ENCODE measurements at regions not wholly inside any gene's neighbourhood (a gene's known extent, or its start where the extent isn't known, plus 50 kb on each side); places are given as distances from the start of the nearest gene placed in this dataset.

- Histone ChIP-seq H3K36me3 (ENCODE audit: control insufficient read depth in 1 of 2, insufficient read depth in 2 of 2, low read length in 1 of 2) (no peaks in the 10 kb centered on the region), H3K9me3 (ENCODE audit: control insufficient read depth, low read length) (no peaks in the 10 kb centered on the region), H3K27me3 (ENCODE audit: control insufficient read depth in 1 of 2, insufficient read depth in 2 of 2, low read length in 1 of 2) (no peaks in the 10 kb centered on the region), H3K4me1 (ENCODE audit: control insufficient read depth in 1 of 2, insufficient read depth in 2 of 2, low read length in 2 of 2) (no peaks in the 10 kb centered on the region), H3K4me3 (ENCODE audit: low read length in 2 of 2) (no peak overlapping the region), H3K27ac (ENCODE audit: low read depth in 1 of 2, low read length in 2 of 2) (no peak overlapping the region)
- WGBS, 2 donors, result 91 to 97% methylated on average over 1 of the region's 1 CpG
- DNase-seq (no peak), ATAC-seq (ENCODE audit: low FRiP score) (no peak)
- intact Hi-C loops (cut with DNase I), result no loop called here
Observed at GRCh38 chr13:106105153-106105552, 430.3 kb downstream of the EFNB2 start.

DNA sequence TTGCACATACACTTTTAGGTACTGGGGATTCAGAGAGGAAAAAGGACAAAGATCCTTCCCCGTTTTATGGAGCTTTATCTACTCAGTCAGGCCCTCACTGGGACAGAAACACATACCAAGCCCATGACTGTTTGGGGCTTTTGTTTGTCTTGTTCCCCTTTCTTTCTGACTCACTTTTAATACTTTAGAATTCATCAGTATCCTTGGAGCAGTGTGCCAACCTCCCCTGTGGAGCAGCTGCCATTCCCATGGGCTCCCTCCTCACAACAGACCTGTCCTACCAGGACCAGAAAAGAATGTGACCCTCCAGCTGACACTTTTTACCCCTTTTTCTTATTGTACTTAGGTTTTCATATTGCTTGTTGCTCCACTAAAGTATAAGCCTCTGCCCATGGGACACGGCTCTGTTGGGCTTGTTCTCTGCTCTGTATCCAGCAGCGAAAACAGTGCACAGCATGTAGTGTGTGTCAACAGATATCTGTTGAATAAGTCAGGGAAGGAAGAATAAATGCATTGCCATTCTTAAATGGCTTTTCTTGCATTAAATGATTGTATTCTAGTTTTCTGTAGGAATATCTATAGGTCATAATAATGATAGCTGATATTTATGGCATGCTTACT is 431.1 kb downstream of the EFNB2 start:
- 62 to 69% methylated on average over 3 of the region's 3 CpGs for WGBS, 2 donors
- intact Hi-C loops (cut with DNase I), result no loop called here
- Histone ChIP-seq H3K27me3 (ENCODE audit: control insufficient read depth in 1 of 2, insufficient read depth in 2 of 2, low read length in 1 of 2) (no peaks in the 10 kb centered on the region), H3K4me1 (ENCODE audit: control insufficient read depth in 1 of 2, insufficient read depth in 2 of 2, low read length in 2 of 2) (no peaks in the 10 kb centered on the region), H3K27ac (ENCODE audit: low read depth in 1 of 2, low read length in 2 of 2) (no peak overlapping the region), H3K4me3 (ENCODE audit: low read length in 2 of 2) (no peak overlapping the region), H3K9me3 (ENCODE audit: control insufficient read depth, low read length) (no peaks in the 10 kb centered on the region), H3K36me3 (ENCODE audit: control insufficient read depth in 1 of 2, insufficient read depth in 2 of 2, low read length in 1 of 2) (no peaks in the 10 kb centered on the region)
- DNase-seq (no peak), ATAC-seq (ENCODE audit: low FRiP score) (no peak)

- H3K4me1 ChIP-seq (ENCODE audit: control insufficient read depth in 1 of 2, insufficient read depth in 2 of 2, low read length in 2 of 2), result no peaks in the 10 kb centered on the region
- DNase-seq (no peak), ATAC-seq (ENCODE audit: low FRiP score) (no peak)
- H3K27me3 ChIP-seq (ENCODE audit: control insufficient read depth in 1 of 2, insufficient read depth in 2 of 2, low read length in 1 of 2), result no peaks in the 10 kb centered on the region
- H3K9me3 ChIP-seq (ENCODE audit: control insufficient read depth, low read length), result no peaks in the 10 kb centered on the region
- intact Hi-C loops (cut with DNase I), result no loop called here
- H3K27ac ChIP-seq (ENCODE audit: low read depth in 1 of 2, low read length in 2 of 2), result no peak overlapping the region
- H3K4me3 ChIP-seq (ENCODE audit: low read length in 2 of 2), result no peak overlapping the region
- no peaks in the 10 kb centered on the region for H3K36me3 ChIP-seq (ENCODE audit: control insufficient read depth in 1 of 2, insufficient read depth in 2 of 2, low read length in 1 of 2)
- WGBS, 2 donors, result 92 to 96% methylated on average over 10 of the region's 10 CpGs
Observed at GRCh38 chr13:106103779-106104178, 431.7 kb downstream of the EFNB2 start.

DNA sequence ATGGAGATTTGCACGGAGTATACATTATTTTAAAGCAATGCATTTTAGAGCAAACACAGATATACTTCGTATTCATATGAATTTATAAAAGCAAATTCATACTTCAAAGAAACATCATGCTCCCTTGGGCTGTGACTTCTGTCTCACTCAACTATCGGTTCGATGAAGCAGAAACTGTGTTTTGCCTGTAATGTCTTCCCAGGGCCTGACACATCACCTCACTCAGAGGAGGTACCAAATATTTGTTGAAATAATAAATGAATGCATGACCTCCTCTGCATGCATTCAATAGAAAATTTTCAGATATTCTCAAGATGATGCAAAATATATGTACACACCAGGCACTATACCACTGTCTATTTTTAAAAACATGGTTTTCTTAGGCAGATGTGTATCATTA is 432.7 kb downstream of the EFNB2 start:
- intact Hi-C loops (cut with DNase I), result no loop called here
- WGBS, 2 donors, result 98 to 99% methylated on average over 4 of the region's 4 CpGs
- no peaks in the 10 kb centered on the region for H3K9me3 ChIP-seq (ENCODE audit: control insufficient read depth, low read length)
- no peaks in the 10 kb centered on the region for H3K36me3 ChIP-seq (ENCODE audit: control insufficient read depth in 1 of 2, insufficient read depth in 2 of 2, low read length in 1 of 2)
- H3K4me1 ChIP-seq (ENCODE audit: control insufficient read depth in 1 of 2, insufficient read depth in 2 of 2, low read length in 2 of 2), result no peaks in the 10 kb centered on the region
- no peaks in the 10 kb centered on the region for H3K27me3 ChIP-seq (ENCODE audit: control insufficient read depth in 1 of 2, insufficient read depth in 2 of 2, low read length in 1 of 2)
- DNase-seq (no peak), ATAC-seq (ENCODE audit: low FRiP score) (no peak)
- H3K4me3 ChIP-seq (ENCODE audit: low read length in 2 of 2), result no peak overlapping the region
- no peak overlapping the region for H3K27ac ChIP-seq (ENCODE audit: low read depth in 1 of 2, low read length in 2 of 2)

DNA sequence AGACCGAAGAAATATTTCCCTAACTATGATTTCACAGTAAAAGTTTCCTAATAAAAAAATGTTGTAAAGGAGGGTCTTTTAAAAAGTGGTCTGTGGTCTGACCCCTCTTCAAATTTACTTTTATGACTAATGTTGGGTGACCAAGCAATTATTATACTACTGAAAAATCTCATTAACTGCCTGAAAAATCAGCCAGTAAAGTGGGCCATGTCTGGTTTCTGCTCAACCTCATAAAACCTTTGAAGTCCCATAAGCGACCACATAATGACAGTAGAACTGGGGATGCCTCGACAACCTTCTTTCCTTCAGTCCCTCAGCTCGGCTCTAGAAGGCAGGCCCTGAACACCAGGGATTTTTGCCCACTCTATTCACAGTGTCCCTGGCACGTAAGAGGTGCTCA is 434.3 kb downstream of the EFNB2 start:
- no peak overlapping the region for H3K4me3 ChIP-seq (ENCODE audit: low read length in 2 of 2)
- no peaks in the 10 kb centered on the region for H3K9me3 ChIP-seq (ENCODE audit: control insufficient read depth, low read length)
- DNase-seq (no peak), ATAC-seq (ENCODE audit: low FRiP score) (no peak)
- H3K36me3 ChIP-seq (ENCODE audit: control insufficient read depth in 1 of 2, insufficient read depth in 2 of 2, low read length in 1 of 2), result no peaks in the 10 kb centered on the region
- no peaks in the 10 kb centered on the region for H3K4me1 ChIP-seq (ENCODE audit: control insufficient read depth in 1 of 2, insufficient read depth in 2 of 2, low read length in 2 of 2)
- H3K27me3 ChIP-seq (ENCODE audit: control insufficient read depth in 1 of 2, insufficient read depth in 2 of 2, low read length in 1 of 2), result no peaks in the 10 kb centered on the region
- no peak overlapping the region for H3K27ac ChIP-seq (ENCODE audit: low read depth in 1 of 2, low read length in 2 of 2)
- 84 to 85% methylated on average over 5 of the region's 5 CpGs for WGBS, 2 donors
- intact Hi-C loops (cut with DNase I), result no loop called here

GRCh38 chr13:106100171-106100919 is 435.1 kb downstream of the EFNB2 start:
- Histone ChIP-seq H3K27ac (ENCODE audit: low read depth in 1 of 2, low read length in 2 of 2) (no peak overlapping the region), H3K9me3 (ENCODE audit: control insufficient read depth, low read length) (no peaks in the 10 kb centered on the region), H3K4me3 (ENCODE audit: low read length in 2 of 2) (no peak overlapping the region), H3K4me1 (ENCODE audit: control insufficient read depth in 1 of 2, insufficient read depth in 2 of 2, low read length in 2 of 2) (no peaks in the 10 kb centered on the region), H3K36me3 (ENCODE audit: control insufficient read depth in 1 of 2, insufficient read depth in 2 of 2, low read length in 1 of 2) (no peaks in the 10 kb centered on the region), H3K27me3 (ENCODE audit: control insufficient read depth in 1 of 2, insufficient read depth in 2 of 2, low read length in 1 of 2) (no peaks in the 10 kb centered on the region)
- intact Hi-C loops (cut with DNase I), result no loop called here
- no peak for DNase-seq
- 48 to 51% methylated on average over 8 of the region's 8 CpGs for WGBS, 2 donors
- peak; percentile 31 for ATAC-seq (ENCODE audit: low FRiP score)

DNA sequence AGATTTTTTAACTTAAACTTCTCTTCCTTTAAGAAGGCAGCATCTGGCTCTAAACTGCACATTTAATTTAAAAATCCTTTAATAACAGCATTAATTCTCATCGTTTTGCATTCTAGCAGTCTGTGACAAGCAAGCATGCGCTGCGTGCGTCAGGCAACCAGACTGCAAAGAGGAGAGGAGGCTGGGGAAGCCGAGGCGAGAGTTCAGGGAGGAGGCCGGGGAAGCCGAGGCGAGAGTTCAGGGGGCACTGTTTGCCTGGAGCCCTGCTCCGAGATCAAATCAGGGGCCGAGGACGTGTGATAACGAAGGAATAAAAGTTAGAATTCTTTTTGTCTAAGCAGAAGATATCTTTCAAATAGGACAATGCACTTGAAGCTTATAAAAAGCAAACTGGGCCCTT is 435.7 kb downstream of the EFNB2 start:
- no peak for ATAC-seq (ENCODE audit: low FRiP score)
- Histone ChIP-seq H3K4me1 (ENCODE audit: control insufficient read depth in 1 of 2, insufficient read depth in 2 of 2, low read length in 2 of 2) (no peaks in the 10 kb centered on the region), H3K4me3 (ENCODE audit: low read length in 2 of 2) (no peak overlapping the region), H3K27me3 (ENCODE audit: control insufficient read depth in 1 of 2, insufficient read depth in 2 of 2, low read length in 1 of 2) (no peaks in the 10 kb centered on the region), H3K36me3 (ENCODE audit: control insufficient read depth in 1 of 2, insufficient read depth in 2 of 2, low read length in 1 of 2) (no peaks in the 10 kb centered on the region), H3K27ac (ENCODE audit: low read depth in 1 of 2, low read length in 2 of 2) (no peak overlapping the region), H3K9me3 (ENCODE audit: control insufficient read depth, low read length) (no peaks in the 10 kb centered on the region)
- DNase-seq, result no peak
- intact Hi-C loops (cut with DNase I), result no loop called here
- 86 to 92% methylated on average over 13 of the region's 13 CpGs for WGBS, 2 donors

DNA sequence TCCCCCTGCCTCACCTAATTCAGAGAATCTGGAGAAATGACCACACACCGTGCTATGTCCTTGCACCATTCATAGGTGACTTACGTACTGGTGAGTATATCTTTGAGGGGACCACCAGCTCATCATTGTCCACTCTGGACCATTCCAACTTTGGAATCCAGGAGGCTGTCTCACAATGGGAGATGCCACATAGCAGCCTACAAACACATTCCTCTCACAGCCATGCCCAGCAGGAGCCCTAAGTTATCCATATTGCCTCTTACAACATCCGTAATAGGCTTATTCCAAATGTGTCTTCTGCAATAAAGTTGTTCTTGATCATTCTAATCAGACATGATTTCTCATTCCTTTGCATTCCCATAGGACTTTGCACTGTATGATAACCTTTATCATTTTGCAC is 436.7 kb downstream of the EFNB2 start:
- Histone ChIP-seq H3K27ac (ENCODE audit: low read depth in 1 of 2, low read length in 2 of 2) (no peak overlapping the region), H3K27me3 (ENCODE audit: control insufficient read depth in 1 of 2, insufficient read depth in 2 of 2, low read length in 1 of 2) (no peaks in the 10 kb centered on the region), H3K4me3 (ENCODE audit: low read length in 2 of 2) (no peak overlapping the region), H3K9me3 (ENCODE audit: control insufficient read depth, low read length) (no peaks in the 10 kb centered on the region), H3K36me3 (ENCODE audit: control insufficient read depth in 1 of 2, insufficient read depth in 2 of 2, low read length in 1 of 2) (no peaks in the 10 kb centered on the region), H3K4me1 (ENCODE audit: control insufficient read depth in 1 of 2, insufficient read depth in 2 of 2, low read length in 2 of 2) (no peaks in the 10 kb centered on the region)
- ATAC-seq (ENCODE audit: low FRiP score) (no peak), DNase-seq (no peak)
- intact Hi-C loops (cut with DNase I), result no loop called here
- WGBS, 2 donors, result 95 to 98% methylated on average over 3 of the region's 3 CpGs

DNA sequence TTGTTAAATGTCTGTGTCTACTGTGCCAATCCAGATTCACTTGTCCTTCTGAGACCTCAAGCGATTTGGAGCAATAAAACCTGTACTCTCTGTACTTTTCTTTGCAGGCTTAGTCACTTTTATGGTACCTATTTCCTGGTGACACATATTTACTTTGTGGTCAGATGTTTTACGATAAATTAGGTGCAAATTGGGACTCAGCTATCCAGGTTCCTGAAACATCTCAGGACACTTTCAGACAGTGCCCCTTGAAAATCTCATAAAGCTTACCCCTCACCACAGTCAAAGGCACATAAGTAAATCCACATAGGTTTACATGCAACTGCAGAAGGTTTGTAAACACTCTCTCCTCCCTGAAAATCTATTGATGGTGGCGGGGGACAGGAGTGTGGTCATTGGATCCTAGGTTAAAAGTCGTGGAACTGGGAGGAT is 438.8 kb downstream of the EFNB2 start:
- Histone ChIP-seq H3K36me3 (ENCODE audit: control insufficient read depth in 1 of 2, insufficient read depth in 2 of 2, low read length in 1 of 2) (no peaks in the 10 kb centered on the region), H3K9me3 (ENCODE audit: control insufficient read depth, low read length) (no peaks in the 10 kb centered on the region), H3K4me1 (ENCODE audit: control insufficient read depth in 1 of 2, insufficient read depth in 2 of 2, low read length in 2 of 2) (no peaks in the 10 kb centered on the region), H3K27me3 (ENCODE audit: control insufficient read depth in 1 of 2, insufficient read depth in 2 of 2, low read length in 1 of 2) (no peaks in the 10 kb centered on the region), H3K27ac (ENCODE audit: low read depth in 1 of 2, low read length in 2 of 2) (no peak overlapping the region), H3K4me3 (ENCODE audit: low read length in 2 of 2) (no peak overlapping the region)
- DNase-seq (no peak), ATAC-seq (ENCODE audit: low FRiP score) (no peak)
- 86 to 93% methylated on average over 4 of the region's 4 CpGs for WGBS, 2 donors
- intact Hi-C loops (cut with DNase I), result no loop called here

Data from aorta (tissue), 5 donors.